GM23248 (cell line): ENCODE measurements at regions not wholly inside any gene's neighbourhood (a gene's known extent, or its start where the extent isn't known, plus 50 kb on each side); places are given as distances from the start of the nearest gene placed in this dataset.
"Not testable (repeated sequence)": the region's sequence is repeated elsewhere in the genome, so short reads cannot be mapped to it uniquely, and the experiment has no call there.

Experiments used
- DNase-seq: peaks from one replicate; pipeline ENCODE4 v3.0.0-alpha.2; 2015
- H2AFZ ChIP-seq: fragments of 200-600 bp; sonication (generic); 2 replicates; pipeline ENCODE4 v1.6.1; 2016; ENCODE audit warnings: antibody characterized with exemption
- H3F3A ChIP-seq: fragments of 200-600 bp; sonication (generic); 2 replicates; pipeline ENCODE4 v1.6.1; 2016; ENCODE audit warnings: mild to moderate bottlenecking, antibody characterized with exemption, mixed run types; ENCODE audit not compliant: insufficient read depth
- H3K27ac ChIP-seq: fragments of 200-600 bp; sonication (generic); 2 replicates; pipeline ENCODE4 v1.5.1; 2016; ENCODE audit warnings: mild to moderate bottlenecking
- H3K27me3 ChIP-seq: fragments of 200-600 bp; sonication (generic); replicated peaks from 2 replicates; pipeline ENCODE4 v1.6.1; 2016; ENCODE audit warnings: mild to moderate bottlenecking; ENCODE audit not compliant: insufficient read depth
- H3K36me3 ChIP-seq: fragments of 200-600 bp; sonication (generic); 2 replicates; pipeline ENCODE4 v1.6.1; 2016; ENCODE audit warnings: low read depth, mild to moderate bottlenecking
- H3K4me1 ChIP-seq: fragments of 200-600 bp; sonication (generic); 2 replicates; pipeline ENCODE4 v1.6.1; 2016; ENCODE audit warnings: mild to moderate bottlenecking; ENCODE audit not compliant: insufficient read depth
- H3K4me2 ChIP-seq: fragments of 200-600 bp; sonication (generic); one replicate; pipeline ENCODE4 v1.6.1; 2016; ENCODE audit warnings: mild to moderate bottlenecking; ENCODE audit not compliant: unreplicated experiment
- H3K4me3 ChIP-seq: fragments of 200-600 bp; sonication (generic); 2 replicates; pipeline ENCODE4 v1.5.1; 2016; ENCODE audit warnings: mild to moderate bottlenecking
- H3K79me2 ChIP-seq: fragments of 200-600 bp; sonication (generic); 2 replicates; pipeline ENCODE4 v1.6.1; 2016; ENCODE audit warnings: mild to moderate bottlenecking; ENCODE audit not compliant: insufficient read depth
- H3K9ac ChIP-seq: fragments of 200-600 bp; sonication (generic); 2 replicates; pipeline ENCODE4 v1.6.1; 2016; ENCODE audit warnings: mild to moderate bottlenecking
- H3K9me2 ChIP-seq: fragments of 200-600 bp; sonication (generic); 2 replicates; pipeline ENCODE4 v1.6.1; 2016; ENCODE audit warnings: mixed run types, mild to moderate bottlenecking, moderate library complexity; ENCODE audit not compliant: insufficient read depth
- H3K9me3 ChIP-seq: fragments of 200-600 bp; sonication (generic); one replicate; pipeline ENCODE4 v1.6.1; 2017; ENCODE audit warnings: low read depth
- H4K20me1 ChIP-seq: fragments of 200-600 bp; sonication (generic); 2 replicates; pipeline ENCODE4 v1.6.0; 2016; ENCODE audit not compliant: insufficient read depth
- EZH2 ChIP-seq: fragments of 200-600 bp; sonication (generic); IDR thresholded peaks from 2 replicates; pipeline ENCODE4 v1.6.1; 2018; ENCODE audit warnings: antibody characterized with exemption, mild to moderate bottlenecking; ENCODE audit not compliant: insufficient read depth, poor library complexity, severe bottlenecking
- EZH2phosphoT487 ChIP-seq: fragments of 200-600 bp; sonication (generic); IDR thresholded peaks from 2 replicates; pipeline ENCODE4 v1.6.1; 2018; ENCODE audit warnings: antibody characterized with exemption, moderate library complexity, mild to moderate bottlenecking, low read depth; ENCODE audit not compliant: insufficient read depth
- WGBS, 2 experiments: methylation state at CpG; one replicate each; pipeline ENCODE4 v1.1.6; 2015 to 2017; ENCODE audit warnings: low lambda C conversion rate in 2 of 2, low coverage in 1 of 2; ENCODE audit errors: missing lambda C conversion rate in 2 of 2; 5-methylcytosine and 5-hydroxymethylcytosine counted together
- in situ Hi-C: fragments of 300-500 bp; cut with MboI; formaldehyde crosslinking; loops from 2 replicates; pipeline ENCODE4 v1.15.0; 2020

DNA sequence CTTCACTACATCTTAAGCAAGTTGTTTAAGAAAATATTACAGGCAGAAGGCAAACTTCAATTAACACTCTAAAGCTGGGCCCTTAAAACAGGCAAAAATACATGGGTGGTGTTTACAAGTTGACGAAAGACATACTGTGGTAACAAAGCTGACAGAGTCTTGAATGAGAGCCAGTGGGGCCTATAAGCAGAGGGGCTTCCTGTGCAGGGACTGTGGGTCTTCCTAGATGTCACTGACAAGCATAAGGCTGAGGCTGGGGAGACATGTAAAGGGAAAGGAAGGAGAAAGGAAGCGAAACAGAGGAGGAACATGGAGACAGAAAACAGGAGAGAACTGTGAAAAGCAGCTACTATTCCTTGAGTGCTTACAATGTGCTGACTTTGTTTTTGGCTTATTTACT, 308.0 kb upstream of the RPS23 start:
- no peak overlapping the region for H3K27ac ChIP-seq

GRCh38 chr5:82584631-82585030, 306.5 kb upstream of the RPS23 start:
- in situ Hi-C loops, result no loop called here
- no peaks in the 10 kb centered on the region for H3K4me1 ChIP-seq
- no peaks in the 10 kb centered on the region for H4K20me1 ChIP-seq
- H3K4me2 ChIP-seq, result no peak overlapping the region
- no peaks in the 10 kb centered on the region for H3K36me3 ChIP-seq
- DNase-seq, result no peak
- H2AFZ ChIP-seq, result no peak overlapping the region
- no peaks in the 10 kb centered on the region for H3K9me3 ChIP-seq
- no peak overlapping the region for H3K27ac ChIP-seq
- H3F3A ChIP-seq, result no peaks in the 10 kb centered on the region
- no peak overlapping the region for H3K9ac ChIP-seq
- H3K27me3 ChIP-seq, result no peaks in the 10 kb centered on the region; the same call in 1 of the 2 replicates
- H3K9me2 ChIP-seq, result no peaks in the 10 kb centered on the region
- TF ChIP-seq EZH2, result no peak
- TF ChIP-seq EZH2phosphoT487, result no peak
- H3K79me2 ChIP-seq, result no peaks in the 10 kb centered on the region
- WGBS, 2 experiments, result 8 to 21% methylated on average over 3 to 4 of the region's 4 CpGs
- no peak overlapping the region for H3K4me3 ChIP-seq

More for the DNA sequence above, 308.0 kb upstream of the RPS23 start:
- H3K4me3 ChIP-seq, result no peak overlapping the region
- H4K20me1 ChIP-seq, result no peaks in the 10 kb centered on the region
- no peak overlapping the region for H3K4me2 ChIP-seq
- H3K4me1 ChIP-seq, result no peaks in the 10 kb centered on the region
- no peak for DNase-seq
- H3K79me2 ChIP-seq, result no peaks in the 10 kb centered on the region
- WGBS, 2 experiments, result 18% methylated on average over 2 of the region's 2 CpGs
- TF ChIP-seq EZH2phosphoT487 (no peak), EZH2 (no peak)
- no peak overlapping the region for H2AFZ ChIP-seq
- no peaks in the 10 kb centered on the region for H3F3A ChIP-seq
- in situ Hi-C loops, result no loop called here
- no peaks in the 10 kb centered on the region for H3K9me3 ChIP-seq
- H3K9me2 ChIP-seq, result no peaks in the 10 kb centered on the region
- H3K36me3 ChIP-seq, result no peaks in the 10 kb centered on the region
- H3K9ac ChIP-seq, result no peak overlapping the region
- no peaks in the 10 kb centered on the region; the same call in none of the 2 replicates for H3K27me3 ChIP-seq

DNA sequence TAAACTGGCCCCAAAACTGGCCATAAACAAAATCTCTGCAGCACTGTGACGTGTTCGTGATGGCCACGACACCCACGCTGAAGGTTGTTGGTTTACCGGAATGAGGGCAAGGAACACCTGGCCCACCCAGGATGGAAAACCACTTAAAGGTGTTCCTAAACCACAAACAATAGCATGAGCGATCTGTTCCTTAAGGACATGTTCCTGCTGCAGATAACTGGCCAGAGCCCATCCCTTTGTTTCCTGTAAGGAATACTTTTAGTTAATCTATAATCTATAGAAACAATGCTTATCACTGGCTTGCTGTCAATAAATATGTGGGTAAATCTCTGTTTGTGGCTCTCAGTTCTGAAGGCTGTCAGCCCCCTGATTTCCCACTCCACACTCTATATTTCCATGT, 305.2 kb upstream of the RPS23 start:
- WGBS, 2 experiments, result 64 to 68% methylated on average over 6 of the region's 6 CpGs
- in situ Hi-C loops, H3K4me2 ChIP-seq: not testable (repeated sequence)

DNA sequence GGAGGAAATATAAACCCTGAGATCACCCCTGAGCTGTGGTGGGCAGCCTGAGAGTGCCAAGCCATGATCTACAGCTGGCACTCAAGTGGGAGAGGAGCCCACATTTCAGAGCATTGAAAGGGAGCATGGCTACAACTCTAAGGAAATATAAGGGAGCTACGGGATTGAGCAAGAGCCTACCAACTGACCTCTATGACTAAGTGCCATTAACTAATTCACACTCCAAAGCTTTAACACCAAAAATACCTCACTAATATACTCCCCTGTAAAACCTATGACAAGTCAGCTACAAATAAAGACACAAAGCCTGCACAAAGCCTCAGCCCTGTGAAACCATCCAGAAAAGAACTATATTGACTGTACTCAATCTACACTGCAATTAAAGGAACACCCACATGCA, 286.8 kb upstream of the RPS23 start:
- DNase-seq, result no peak
- H3F3A ChIP-seq, result no peaks in the 10 kb centered on the region
- in situ Hi-C loops, result no loop called here
- H3K79me2 ChIP-seq, result no peaks in the 10 kb centered on the region
- no peaks in the 10 kb centered on the region for H3K4me1 ChIP-seq
- no peak overlapping the region for H3K27ac ChIP-seq
- no peaks in the 10 kb centered on the region for H3K9me2 ChIP-seq
- no peaks in the 10 kb centered on the region for H3K9me3 ChIP-seq
- no peak overlapping the region for H3K4me3 ChIP-seq
- TF ChIP-seq EZH2 (no peak), EZH2phosphoT487 (no peak)
- H3K9ac ChIP-seq, result no peak overlapping the region
- H4K20me1 ChIP-seq, result no peaks in the 10 kb centered on the region
- 0 out of 2 replicates have a peak, but pooled peaks cover 7% of the 10 kb centered on the region for H3K27me3 ChIP-seq
- no peaks in the 10 kb centered on the region for H3K36me3 ChIP-seq
- H3K4me2 ChIP-seq, result no peak overlapping the region
- WGBS, 2 experiments, result 68 to 71% methylated on average over 1 of the region's 1 CpG
- no peak overlapping the region for H2AFZ ChIP-seq

More for the DNA sequence above, 305.2 kb upstream of the RPS23 start:
- H3K79me2 ChIP-seq, H3K4me1 ChIP-seq, H3K27me3 ChIP-seq, H3F3A ChIP-seq, H3K9me2 ChIP-seq, H3K27ac ChIP-seq, H3K4me3 ChIP-seq, H2AFZ ChIP-seq, H3K9ac ChIP-seq, H4K20me1 ChIP-seq, H3K36me3 ChIP-seq, H3K9me3 ChIP-seq, DNase-seq: not testable (repeated sequence)

GRCh38 chr5:82563745-82564144, 285.6 kb upstream of the RPS23 start:
- in situ Hi-C loops, result no loop called here
- DNase-seq, result no peak

More at GRCh38 chr5:82563745-82564144, 285.6 kb upstream of the RPS23 start:
- Histone ChIP-seq H2AFZ (no peak overlapping the region), H3K79me2 (no peaks in the 10 kb centered on the region), H3K4me1 (no peaks in the 10 kb centered on the region), H3K9me2 (no peaks in the 10 kb centered on the region), H3K4me3 (no peak overlapping the region), H3K9ac (no peak overlapping the region), H3F3A (no peaks in the 10 kb centered on the region), H3K36me3 (no peaks in the 10 kb centered on the region), H3K4me2 (no peak overlapping the region), H3K27me3 (0 out of 2 replicates have a peak, but pooled peaks cover 7% of the 10 kb centered on the region), H3K9me3 (no peaks in the 10 kb centered on the region), H3K27ac (no peak overlapping the region), H4K20me1 (no peaks in the 10 kb centered on the region)
- TF ChIP-seq EZH2phosphoT487, result no peak
- TF ChIP-seq EZH2, result no peak
